GM10266 (cell line): ENCODE measurements at regions not wholly inside any gene's neighbourhood (a gene's known extent, or its start where the extent isn't known, plus 50 kb on each side); places are given as distances from the start of the nearest gene placed in this dataset.

Source experiments
- DNase-seq: peaks from one replicate; pipeline ENCODE4 v3.0.0; 2012; ENCODE audit errors: extremely low spot score
- TF ChIP-seq, protein P1 (sequence below): IDR thresholded peaks from 2 replicates; pipeline ENCODE4 v1.5.1; 2012; ENCODE audit warnings: mild to moderate bottlenecking, low read depth; ENCODE audit not compliant: control insufficient read depth, insufficient read depth; ENCODE audit errors: missing control alignments

DNA sequence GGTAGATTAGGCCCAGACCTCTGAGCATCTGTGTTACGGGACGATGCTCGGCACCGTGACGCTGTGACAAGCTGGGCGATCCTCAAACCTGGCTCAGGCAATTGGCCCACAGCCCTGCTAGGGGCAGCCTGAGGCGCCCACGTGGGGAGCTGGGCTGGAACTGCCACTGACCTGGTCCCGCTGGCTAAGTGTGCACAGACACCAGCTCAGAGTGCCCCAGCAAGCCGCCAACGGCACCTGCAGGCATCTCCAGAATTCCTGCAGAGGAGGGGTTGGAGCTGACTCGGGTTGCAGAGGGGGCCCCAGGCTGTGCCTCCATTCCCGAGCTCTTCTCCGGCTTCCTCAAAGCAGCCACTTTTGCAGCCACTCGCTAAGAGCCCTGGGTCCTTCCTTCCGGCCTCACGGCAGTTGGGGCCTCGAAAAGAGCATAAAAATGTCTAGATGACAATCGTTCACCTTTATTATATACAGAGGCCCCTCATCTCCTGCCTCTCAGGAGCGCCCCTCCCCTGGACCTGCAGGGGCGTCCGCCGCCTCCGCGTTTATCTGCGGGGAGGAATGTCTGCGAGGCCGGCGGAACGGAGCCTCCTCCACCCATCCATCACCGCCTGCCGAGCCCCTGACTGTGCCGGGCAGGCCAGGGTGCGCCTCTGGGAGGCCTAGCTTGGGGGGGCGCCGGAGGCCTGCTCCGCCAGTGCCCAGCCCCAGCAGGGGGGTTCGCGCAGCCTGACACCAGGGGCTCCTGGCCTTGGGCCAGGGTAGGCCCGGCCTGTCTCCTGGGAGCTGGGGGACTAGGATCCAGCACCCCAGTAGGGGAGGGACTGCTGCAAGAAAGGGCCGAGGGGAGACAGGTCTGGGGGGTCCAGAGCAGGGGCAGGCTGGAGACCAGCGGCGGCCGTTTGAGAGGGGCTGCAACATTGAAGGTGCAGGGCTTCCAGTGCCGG, 144.9 kb downstream of the BARX1 start:
- peak; percentile 4 for DNase-seq
- TF ChIP-seq, protein P1, sequence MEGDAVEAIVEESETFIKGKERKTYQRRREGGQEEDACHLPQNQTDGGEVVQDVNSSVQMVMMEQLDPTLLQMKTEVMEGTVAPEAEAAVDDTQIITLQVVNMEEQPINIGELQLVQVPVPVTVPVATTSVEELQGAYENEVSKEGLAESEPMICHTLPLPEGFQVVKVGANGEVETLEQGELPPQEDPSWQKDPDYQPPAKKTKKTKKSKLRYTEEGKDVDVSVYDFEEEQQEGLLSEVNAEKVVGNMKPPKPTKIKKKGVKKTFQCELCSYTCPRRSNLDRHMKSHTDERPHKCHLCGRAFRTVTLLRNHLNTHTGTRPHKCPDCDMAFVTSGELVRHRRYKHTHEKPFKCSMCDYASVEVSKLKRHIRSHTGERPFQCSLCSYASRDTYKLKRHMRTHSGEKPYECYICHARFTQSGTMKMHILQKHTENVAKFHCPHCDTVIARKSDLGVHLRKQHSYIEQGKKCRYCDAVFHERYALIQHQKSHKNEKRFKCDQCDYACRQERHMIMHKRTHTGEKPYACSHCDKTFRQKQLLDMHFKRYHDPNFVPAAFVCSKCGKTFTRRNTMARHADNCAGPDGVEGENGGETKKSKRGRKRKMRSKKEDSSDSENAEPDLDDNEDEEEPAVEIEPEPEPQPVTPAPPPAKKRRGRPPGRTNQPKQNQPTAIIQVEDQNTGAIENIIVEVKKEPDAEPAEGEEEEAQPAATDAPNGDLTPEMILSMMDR = no peak

DNA sequence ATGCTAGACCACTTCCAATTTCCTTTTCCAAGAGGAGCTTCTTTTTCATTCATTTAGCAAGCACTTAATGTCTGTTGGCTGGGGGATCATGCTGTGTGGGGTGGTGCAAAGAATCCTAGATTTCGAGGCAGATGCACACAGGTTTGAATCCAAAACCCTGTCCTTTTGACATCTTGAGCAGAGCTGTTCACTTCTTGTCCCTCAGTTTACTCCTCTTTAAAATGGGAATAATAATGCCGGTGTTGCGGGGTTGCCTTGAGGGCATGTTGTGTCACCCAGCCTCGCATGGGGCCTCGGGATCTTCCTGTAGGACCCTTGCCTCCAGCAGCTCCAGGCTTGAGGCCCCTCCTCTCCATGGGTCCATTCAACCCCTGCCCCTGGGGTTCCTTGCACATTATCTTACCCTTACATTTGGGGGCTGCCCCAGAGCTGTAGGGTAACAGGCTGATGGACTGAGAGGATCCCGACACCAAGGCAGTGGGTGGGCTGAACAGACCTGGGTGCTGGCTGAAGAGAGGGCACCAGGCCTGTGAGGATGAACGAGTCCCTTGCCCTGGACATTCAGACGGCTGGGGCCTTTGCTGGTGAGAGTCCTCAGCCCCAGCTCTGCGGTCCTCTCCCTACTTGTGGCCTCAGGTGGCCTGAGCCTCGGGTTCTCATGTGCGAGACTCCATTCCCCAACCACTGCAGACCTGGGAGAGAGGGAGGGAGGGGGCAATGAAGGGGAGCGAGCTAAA, 145.8 kb downstream of the BARX1 start:
- peak; percentile 10 for DNase-seq
- TF ChIP-seq, protein P1 = no peak

DNA sequence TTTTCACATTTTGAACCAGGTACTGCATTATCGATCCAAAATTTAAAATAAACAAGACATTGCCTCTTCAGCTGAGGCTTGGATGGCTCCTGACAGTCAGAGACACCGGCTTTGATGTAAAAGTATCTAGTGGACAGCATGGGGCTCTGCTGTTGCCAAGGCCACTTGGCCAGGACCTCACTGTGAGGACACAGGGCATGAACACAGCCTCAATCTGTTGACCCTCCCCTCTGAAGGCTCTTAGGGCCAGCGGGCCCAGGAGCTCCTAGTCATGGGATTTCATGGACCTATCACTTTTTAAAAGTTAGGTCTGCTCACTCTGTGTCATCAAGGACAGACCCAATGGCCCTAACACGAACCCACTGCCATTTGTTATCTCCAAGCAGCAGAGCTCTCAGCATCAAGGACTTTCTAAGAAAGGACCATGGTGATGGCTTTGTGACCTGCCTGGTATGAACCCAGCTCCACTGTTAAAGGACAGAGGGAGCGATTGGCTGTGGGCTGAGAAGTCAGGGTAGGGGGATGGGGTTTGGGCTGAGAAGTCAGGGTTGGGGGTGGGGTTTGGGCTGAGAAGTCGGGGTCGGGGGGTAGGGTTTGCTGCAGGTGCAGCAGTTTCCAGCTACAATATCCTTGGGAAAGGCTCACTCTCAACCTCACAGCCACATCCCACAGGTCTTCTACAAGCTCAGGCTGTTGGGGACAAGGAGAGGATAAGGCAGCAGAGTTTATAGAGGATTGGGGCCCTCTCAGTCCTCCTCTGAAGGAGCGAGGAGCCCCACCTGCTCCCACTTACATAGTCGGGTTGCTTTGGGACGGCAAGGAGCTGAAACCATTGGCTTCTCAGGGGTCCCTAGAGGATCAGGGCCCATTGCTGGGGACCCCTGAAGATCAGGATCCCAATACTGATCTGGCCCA, 146.8 kb downstream of the BARX1 start:
- TF ChIP-seq, protein P1 = no peak
- DNase-seq = peak; percentile 10

DNA sequence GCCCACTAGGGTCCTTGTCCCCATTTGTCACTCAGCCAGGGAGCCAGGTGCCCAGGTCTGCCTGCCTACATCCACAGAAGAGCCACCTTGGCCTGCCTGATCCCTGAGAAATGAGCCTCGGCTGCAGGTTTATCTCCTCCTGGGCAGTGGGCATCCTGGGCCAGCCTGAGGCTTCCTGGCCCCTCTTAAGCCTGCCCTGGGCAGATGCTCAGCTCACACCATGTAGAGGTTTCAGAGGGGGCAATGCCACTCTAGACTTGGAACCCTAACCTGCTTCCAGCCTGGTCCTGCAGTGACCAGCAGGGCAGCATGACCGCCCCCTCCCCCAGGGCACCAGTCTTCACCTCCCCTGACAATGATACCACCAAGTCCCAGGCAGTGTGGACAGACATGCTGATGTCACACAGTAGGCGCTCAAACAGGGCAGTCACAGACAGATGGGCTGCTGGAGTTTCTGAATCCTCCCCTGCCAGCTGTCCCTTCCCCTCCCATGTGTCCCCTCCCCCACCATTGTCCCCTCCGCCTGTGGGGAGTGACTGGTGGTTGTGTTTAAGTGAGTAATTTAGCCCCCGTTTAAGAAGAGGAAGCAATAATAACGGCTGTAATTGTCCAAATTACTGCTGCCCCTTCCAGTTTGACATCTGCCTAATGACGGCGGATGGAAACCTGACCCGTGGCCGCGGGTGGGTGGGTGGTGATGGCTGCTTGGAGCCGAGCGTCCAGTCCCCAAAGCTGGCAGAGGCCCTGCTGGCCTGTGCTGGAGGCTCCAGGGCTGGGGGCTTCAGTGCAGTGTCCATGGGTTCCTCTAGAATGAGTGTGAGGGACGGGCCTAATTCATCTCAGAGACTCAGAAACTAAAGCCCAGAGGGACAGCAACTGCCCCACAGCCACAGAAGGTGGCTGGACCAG, 147.7 kb downstream of the BARX1 start:
- TF ChIP-seq, protein P1 = no peak

DNA sequence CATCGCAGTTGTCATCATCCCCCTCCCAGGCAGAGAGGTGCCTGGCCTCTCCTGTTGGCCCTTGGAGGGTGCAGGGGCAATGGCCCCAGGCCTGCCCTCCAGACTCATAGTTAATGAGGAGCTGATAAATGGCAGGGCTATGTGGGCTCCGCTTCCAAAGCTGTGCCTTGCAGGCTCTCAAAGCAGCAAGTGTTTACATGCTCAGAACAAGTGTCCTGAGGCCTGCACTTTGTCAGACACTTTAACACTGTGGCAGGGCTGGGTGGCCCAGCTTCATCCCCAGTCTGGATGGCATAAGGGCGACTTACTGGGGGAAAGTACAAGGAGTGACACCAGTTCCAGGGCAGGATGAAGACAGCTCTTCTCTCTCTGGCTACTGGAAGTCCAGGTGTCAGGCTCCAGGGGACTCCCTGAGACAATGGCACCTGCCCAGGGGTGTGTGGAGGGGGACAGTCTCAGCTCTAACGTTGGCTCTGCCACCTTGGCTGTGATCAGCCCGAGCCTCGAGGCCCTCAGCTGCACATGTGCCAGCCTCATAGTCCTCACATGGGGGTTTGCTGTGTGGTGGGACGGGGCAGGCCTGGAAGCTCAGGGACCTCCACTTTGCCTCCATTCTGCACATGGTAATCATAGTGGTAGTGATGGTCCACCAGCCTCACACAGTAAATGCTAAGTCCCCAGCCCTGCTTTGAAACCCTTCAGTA, 153.4 kb downstream of the BARX1 start:
- no peak for DNase-seq
- TF ChIP-seq, protein P1 = no peak

More for the DNA sequence above, 147.7 kb downstream of the BARX1 start:
- no peak for DNase-seq

DNA sequence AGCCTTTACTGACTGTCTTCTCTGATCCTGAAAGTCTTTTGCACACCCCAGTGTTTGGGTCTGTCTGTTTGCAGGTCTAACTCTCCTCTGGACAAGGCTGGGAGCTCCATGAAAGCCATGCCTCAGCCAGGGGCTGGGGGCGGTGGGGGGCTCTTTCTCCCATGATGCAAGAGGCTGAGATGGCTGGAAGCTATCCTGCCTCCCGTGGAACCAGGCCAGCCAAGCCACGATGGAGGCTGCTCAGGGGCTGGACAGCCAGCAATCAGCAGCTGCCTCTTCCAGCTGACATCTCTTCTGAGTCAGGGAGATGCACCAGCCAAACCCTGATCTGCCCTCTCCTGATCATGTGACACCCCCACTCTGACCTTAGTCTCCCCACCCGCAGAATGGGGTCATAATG, 154.0 kb downstream of the BARX1 start:
- no peak for DNase-seq
- TF ChIP-seq, protein P1 = no peak
